ENCODE measurements at regions not wholly inside any gene's neighbourhood (a gene's known extent, or its start where the extent isn't known, plus 50 kb on each side); places are given as distances from the start of the nearest gene placed in this dataset.

GRCh38 chr4:171157462-171158082 is 655.6 kb upstream of the GALNTL6 start:
- no peaks in the 10 kb centered on the region for H3K27me3 ChIP-seq (ENCODE audit: insufficient read depth, insufficient read length)
- no peaks in the 10 kb centered on the region for H3K36me3 ChIP-seq (ENCODE audit: insufficient read depth, insufficient read length, low read length)
- TF ChIP-seq SUZ12 (IDR thresholded peaks at IDR 0.05; ENCODE audit: extremely low read depth, insufficient read depth, insufficient read length) (no peak), YY1 (IDR thresholded peaks at IDR 0.05; ENCODE audit: insufficient read depth, insufficient read length) (no peak), ZNF274 (IDR thresholded peaks at IDR 0.05; ENCODE audit: low read depth, low read length) (no peak)
- no peaks in the 10 kb centered on the region for H3K9me3 ChIP-seq (ENCODE audit: insufficient read depth, low read length)
- no peak for DNase-seq (ENCODE audit: low read depth, low spot score)
- no peak overlapping the region for H3K9ac ChIP-seq (ENCODE audit: insufficient read length, low read depth)
- no peak overlapping the region for H3K4me3 ChIP-seq (ENCODE audit: insufficient read length, low read depth)
- no peaks in the 10 kb centered on the region for H3K4me1 ChIP-seq (ENCODE audit: insufficient read depth, insufficient read length)

DNA sequence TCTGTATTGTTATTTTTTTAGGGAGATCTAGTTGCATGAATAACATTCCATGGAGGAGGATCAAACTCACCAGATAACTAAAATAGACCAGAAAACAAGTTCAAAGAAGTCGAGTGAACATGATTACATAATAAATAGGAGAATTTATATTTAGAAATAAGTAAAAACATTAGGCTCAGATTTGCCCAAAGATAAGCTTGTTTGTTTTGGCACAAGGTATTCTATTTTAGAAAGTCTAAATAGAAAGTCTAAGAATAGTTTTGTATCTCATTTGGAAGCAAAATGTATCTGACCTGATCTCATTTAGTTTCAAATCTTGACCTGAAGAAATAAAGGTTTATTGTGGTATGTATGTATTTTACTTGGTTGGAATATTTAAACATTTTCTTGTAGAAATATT is 670.6 kb upstream of the GALNTL6 start:
- TF ChIP-seq SUZ12 (IDR thresholded peaks at IDR 0.05; ENCODE audit: extremely low read depth, insufficient read depth, insufficient read length), result no peak
- TF ChIP-seq YY1 (IDR thresholded peaks at IDR 0.05; ENCODE audit: insufficient read depth, insufficient read length), result no peak
- no peak for TF ChIP-seq ZNF274 (IDR thresholded peaks at IDR 0.05; ENCODE audit: low read depth, low read length)
- no peak for DNase-seq (ENCODE audit: low read depth, low spot score)
- Histone ChIP-seq H3K36me3 (ENCODE audit: insufficient read depth, insufficient read length, low read length) (no peaks in the 10 kb centered on the region), H3K27me3 (ENCODE audit: insufficient read depth, insufficient read length) (no peaks in the 10 kb centered on the region), H3K9ac (ENCODE audit: insufficient read length, low read depth) (no peak overlapping the region), H3K9me3 (ENCODE audit: insufficient read depth, low read length) (no peaks in the 10 kb centered on the region), H3K4me3 (ENCODE audit: insufficient read length, low read depth) (no peak overlapping the region), H3K4me1 (ENCODE audit: insufficient read depth, insufficient read length) (no peaks in the 10 kb centered on the region)

- H3K9ac ChIP-seq (ENCODE audit: insufficient read length, low read depth), result no peak overlapping the region
- H3K36me3 ChIP-seq (ENCODE audit: insufficient read depth, insufficient read length, low read length), result no peaks in the 10 kb centered on the region
- H3K27me3 ChIP-seq (ENCODE audit: insufficient read depth, insufficient read length), result no peaks in the 10 kb centered on the region
- no peaks in the 10 kb centered on the region for H3K4me1 ChIP-seq (ENCODE audit: insufficient read depth, insufficient read length)
- no peak for TF ChIP-seq ZNF274 (IDR thresholded peaks at IDR 0.05; ENCODE audit: low read depth, low read length)
- TF ChIP-seq YY1 (IDR thresholded peaks at IDR 0.05; ENCODE audit: insufficient read depth, insufficient read length), result no peak
- TF ChIP-seq SUZ12 (IDR thresholded peaks at IDR 0.05; ENCODE audit: extremely low read depth, insufficient read depth, insufficient read length), result no peak
- H3K9me3 ChIP-seq (ENCODE audit: insufficient read depth, low read length), result no peaks in the 10 kb centered on the region
- H3K4me3 ChIP-seq (ENCODE audit: insufficient read length, low read depth), result no peak overlapping the region
- DNase-seq (ENCODE audit: low read depth, low spot score), result no peak
Observed at GRCh38 chr4:171142045-171142444, 671.2 kb upstream of the GALNTL6 start.

- H3K27me3 ChIP-seq (ENCODE audit: insufficient read depth, insufficient read length), result no peaks in the 10 kb centered on the region
- no peaks in the 10 kb centered on the region for H3K9me3 ChIP-seq (ENCODE audit: insufficient read depth, low read length)
- DNase-seq (ENCODE audit: low read depth, low spot score), result no peak
- TF ChIP-seq YY1 (IDR thresholded peaks at IDR 0.05; ENCODE audit: insufficient read depth, insufficient read length) (no peak), ZNF274 (IDR thresholded peaks at IDR 0.05; ENCODE audit: low read depth, low read length) (no peak), SUZ12 (IDR thresholded peaks at IDR 0.05; ENCODE audit: extremely low read depth, insufficient read depth, insufficient read length) (no peak)
- H3K4me3 ChIP-seq (ENCODE audit: insufficient read length, low read depth), result no peak overlapping the region
- H3K36me3 ChIP-seq (ENCODE audit: insufficient read depth, insufficient read length, low read length), result no peaks in the 10 kb centered on the region
- H3K9ac ChIP-seq (ENCODE audit: insufficient read length, low read depth), result no peak overlapping the region
- H3K4me1 ChIP-seq (ENCODE audit: insufficient read depth, insufficient read length), result no peaks in the 10 kb centered on the region
Observed at GRCh38 chr4:171130256-171130801, 682.9 kb upstream of the GALNTL6 start.

DNA sequence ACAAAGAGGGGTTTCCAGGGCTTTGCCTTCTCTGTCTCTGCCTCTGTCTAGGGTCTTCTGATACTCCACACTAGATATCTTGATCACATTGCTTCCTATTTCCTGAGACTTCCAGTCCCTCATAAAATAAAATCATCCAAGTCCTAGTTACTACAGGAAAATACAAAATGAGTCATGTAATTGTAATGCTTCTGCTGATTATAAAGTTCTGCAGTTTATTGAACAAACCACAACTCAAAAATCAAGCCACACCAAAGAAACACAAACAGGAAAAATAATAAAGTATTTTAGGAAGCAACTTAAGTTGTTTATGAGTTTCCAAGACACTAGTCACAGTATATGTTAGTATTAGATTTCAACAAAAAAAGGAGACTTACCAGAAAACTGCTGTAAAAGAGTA is 695.1 kb upstream of the GALNTL6 start:
- no peaks in the 10 kb centered on the region for H3K36me3 ChIP-seq (ENCODE audit: insufficient read depth, insufficient read length, low read length)
- H3K9ac ChIP-seq (ENCODE audit: insufficient read length, low read depth), result no peak overlapping the region
- H3K4me3 ChIP-seq (ENCODE audit: insufficient read length, low read depth), result no peak overlapping the region
- H3K9me3 ChIP-seq (ENCODE audit: insufficient read depth, low read length), result no peaks in the 10 kb centered on the region
- TF ChIP-seq SUZ12 (IDR thresholded peaks at IDR 0.05; ENCODE audit: extremely low read depth, insufficient read depth, insufficient read length), result no peak
- TF ChIP-seq YY1 (IDR thresholded peaks at IDR 0.05; ENCODE audit: insufficient read depth, insufficient read length), result no peak
- TF ChIP-seq ZNF274 (IDR thresholded peaks at IDR 0.05; ENCODE audit: low read depth, low read length), result no peak
- no peak for DNase-seq (ENCODE audit: low read depth, low spot score)
- H3K4me1 ChIP-seq (ENCODE audit: insufficient read depth, insufficient read length), result no peaks in the 10 kb centered on the region
- H3K27me3 ChIP-seq (ENCODE audit: insufficient read depth, insufficient read length), result no peaks in the 10 kb centered on the region

- TF ChIP-seq ZNF274 (IDR thresholded peaks at IDR 0.05; ENCODE audit: low read depth, low read length), result no peak
- no peak for TF ChIP-seq SUZ12 (IDR thresholded peaks at IDR 0.05; ENCODE audit: extremely low read depth, insufficient read depth, insufficient read length)
- no peak for TF ChIP-seq YY1 (IDR thresholded peaks at IDR 0.05; ENCODE audit: insufficient read depth, insufficient read length)
Observed at GRCh38 chr4:171117457-171117856, 695.7 kb upstream of the GALNTL6 start.

DNA sequence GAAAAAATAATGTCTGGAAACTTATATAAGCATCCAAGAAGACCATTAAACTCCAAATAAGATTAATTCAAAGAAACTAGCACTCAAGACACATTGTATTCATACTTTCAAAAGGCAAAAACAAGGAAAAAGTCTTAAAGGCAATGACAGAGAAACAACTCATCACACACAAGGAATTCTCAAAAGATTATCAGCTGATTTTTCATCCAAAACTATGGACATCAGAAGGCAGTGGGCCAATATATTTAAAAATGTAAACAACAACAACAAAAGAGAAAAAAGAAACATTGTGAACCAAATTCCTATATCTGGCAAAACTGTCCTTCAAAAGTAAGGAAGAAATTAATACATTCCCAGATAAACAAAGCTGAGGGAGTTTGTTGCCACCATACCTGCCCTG is 711.4 kb upstream of the GALNTL6 start:
- no peak for DNase-seq (ENCODE audit: low read depth, low spot score)
- no peaks in the 10 kb centered on the region for H3K4me1 ChIP-seq (ENCODE audit: insufficient read depth, insufficient read length)
- no peaks in the 10 kb centered on the region for H3K36me3 ChIP-seq (ENCODE audit: insufficient read depth, insufficient read length, low read length)
- no peak overlapping the region for H3K4me3 ChIP-seq (ENCODE audit: insufficient read length, low read depth)
- no peaks in the 10 kb centered on the region for H3K27me3 ChIP-seq (ENCODE audit: insufficient read depth, insufficient read length)
- H3K9ac ChIP-seq (ENCODE audit: insufficient read length, low read depth), result no peak overlapping the region
- no peaks in the 10 kb centered on the region for H3K9me3 ChIP-seq (ENCODE audit: insufficient read depth, low read length)
- no peak for TF ChIP-seq ZNF274 (IDR thresholded peaks at IDR 0.05; ENCODE audit: low read depth, low read length)
- no peak for TF ChIP-seq SUZ12 (IDR thresholded peaks at IDR 0.05; ENCODE audit: extremely low read depth, insufficient read depth, insufficient read length)
- no peak for TF ChIP-seq YY1 (IDR thresholded peaks at IDR 0.05; ENCODE audit: insufficient read depth, insufficient read length)

More at GRCh38 chr4:171117457-171117856, 695.7 kb upstream of the GALNTL6 start:
- no peak overlapping the region for H3K9ac ChIP-seq (ENCODE audit: insufficient read length, low read depth)
- no peak for DNase-seq (ENCODE audit: low read depth, low spot score)
- H3K27me3 ChIP-seq (ENCODE audit: insufficient read depth, insufficient read length), result no peaks in the 10 kb centered on the region
- no peaks in the 10 kb centered on the region for H3K9me3 ChIP-seq (ENCODE audit: insufficient read depth, low read length)
- no peaks in the 10 kb centered on the region for H3K4me1 ChIP-seq (ENCODE audit: insufficient read depth, insufficient read length)
- H3K4me3 ChIP-seq (ENCODE audit: insufficient read length, low read depth), result no peak overlapping the region
- H3K36me3 ChIP-seq (ENCODE audit: insufficient read depth, insufficient read length, low read length), result no peaks in the 10 kb centered on the region

Measured in NT2/D1 (cell line).